Liver (tissue), 8 donors: ENCODE measurements at regions not wholly inside any gene's neighbourhood (a gene's known extent, or its start where the extent isn't known, plus 50 kb on each side); places are given as distances from the start of the nearest gene placed in this dataset.

Experiments
- DNase-seq: peaks from one replicate; pipeline ENCODE4 v3.0.0-alpha.2; 2017; ENCODE audit warnings: low spot score
- H3K27ac ChIP-seq, 2 donors: one replicate each; pipeline ENCODE4 v1.7.0; 2013; ENCODE audit warnings: inconsistent platforms in 2 of 2, low read length in 2 of 2, control low read depth in 1 of 2, low read depth in 1 of 2, mild to moderate bottlenecking in 1 of 2
- H3K27me3 ChIP-seq, 4 donors: one replicate each; pipeline versions ENCODE4 v1.6.1 to v1.7.0; 2013; ENCODE audit warnings: low read length in 3 of 4, inconsistent platforms in 1 of 4, mild to moderate bottlenecking in 1 of 4, moderate library complexity in 1 of 4; ENCODE audit not compliant: control insufficient read depth in 4 of 4, insufficient read depth in 4 of 4
- H3K36me3 ChIP-seq, 4 donors: one replicate each; pipeline versions ENCODE4 v1.6.1 to v1.7.0; 2013; ENCODE audit warnings: low read length in 3 of 4, mild to moderate bottlenecking in 3 of 4, low read depth in 1 of 4, moderate library complexity in 1 of 4; ENCODE audit not compliant: control insufficient read depth in 4 of 4, insufficient read depth in 3 of 4
- H3K4me1 ChIP-seq, 4 donors: one replicate each; pipeline versions ENCODE4 v1.6.1 to v1.7.0; 2013; ENCODE audit warnings: low read length in 3 of 4, mild to moderate bottlenecking in 3 of 4, moderate library complexity in 1 of 4; ENCODE audit not compliant: control insufficient read depth in 4 of 4, insufficient read depth in 4 of 4
- H3K4me3 ChIP-seq, 3 donors: one replicate each; pipeline versions ENCODE4 v1.6.1 to v1.7.0; 2013; ENCODE audit warnings: low read length in 3 of 3, control low read depth in 1 of 3, low read depth in 1 of 3, mild to moderate bottlenecking in 1 of 3
- H3K9ac ChIP-seq, 2 donors: one replicate each; pipeline ENCODE4 v1.7.0; 2013; ENCODE audit warnings: low read length in 2 of 2, mild to moderate bottlenecking in 2 of 2, moderate library complexity in 2 of 2, control low read depth in 1 of 2, low read depth in 1 of 2
- H3K9me3 ChIP-seq, 4 donors: one replicate each; pipeline versions ENCODE4 v1.6.1 to v1.7.0; 2013; ENCODE audit warnings: low read length in 3 of 4; ENCODE audit not compliant: control insufficient read depth in 4 of 4
- EGR1 ChIP-seq, 2 donors: IDR thresholded peaks; 2 replicates each; pipeline ENCODE4 v1.6.1; 2016 to 2018; ENCODE audit warnings: antibody characterized with exemption in 2 of 2, low read depth in 2 of 2
- FOXA1 ChIP-seq: IDR thresholded peaks from 2 replicates; pipeline ENCODE4 v1.6.1; 2016; ENCODE audit warnings: antibody characterized with exemption
- FOXA2 ChIP-seq: IDR thresholded peaks from 2 replicates; pipeline ENCODE4 v1.6.1; 2016; ENCODE audit warnings: antibody characterized with exemption
- GABPA ChIP-seq, 2 donors: IDR thresholded peaks in 1 of 2; conservative IDR thresholded peaks in 1 of 2; 2 replicates each; pipeline ENCODE4 v1.6.1; 2016; ENCODE audit warnings: antibody characterized with exemption in 2 of 2, mild to moderate bottlenecking in 1 of 2, moderate library complexity in 1 of 2
- HNF4A ChIP-seq, 2 donors: conservative IDR thresholded peaks; 2 replicates each; pipeline ENCODE4 v1.6.1; 2016; ENCODE audit warnings: antibody characterized with exemption in 2 of 2, mild to moderate bottlenecking in 2 of 2
- HNF4G ChIP-seq: IDR thresholded peaks from 2 replicates; pipeline ENCODE4 v1.6.1; 2016; ENCODE audit warnings: antibody characterized with exemption
- JUND ChIP-seq, 2 donors: IDR thresholded peaks; 2 replicates each; pipeline ENCODE4 v1.6.1; 2016; ENCODE audit warnings: antibody characterized with exemption in 2 of 2
- RAD21 ChIP-seq, 2 donors: IDR thresholded peaks; 2 replicates each; pipeline ENCODE4 v1.6.1; 2016; ENCODE audit warnings: antibody characterized with exemption in 2 of 2, mild to moderate bottlenecking in 2 of 2
- RXRA ChIP-seq, 2 donors: IDR thresholded peaks; 2 replicates each; pipeline ENCODE4 v1.6.1; 2017 to 2018; ENCODE audit warnings: antibody characterized with exemption in 2 of 2, mild to moderate bottlenecking in 1 of 2
- SP1 ChIP-seq: IDR thresholded peaks from 2 replicates; pipeline ENCODE4 v1.6.1; 2018; ENCODE audit warnings: antibody characterized with exemption, mild to moderate bottlenecking
- TAF1 ChIP-seq: conservative IDR thresholded peaks from 2 replicates; pipeline ENCODE4 v1.6.1; 2016; ENCODE audit warnings: antibody characterized with exemption, mild to moderate bottlenecking
- WGBS: extraction: QIAGEN DNeasy Blood & Tissue Kit; methylation state at CpG from one replicate; pipeline ENCODE4 v1.1.7; 2013; 5-methylcytosine and 5-hydroxymethylcytosine counted together
- TF ChIP-seq, protein P1 (sequence below): IDR thresholded peaks from 2 replicates; pipeline ENCODE4 v1.6.1; 2016; ENCODE audit warnings: antibody characterized with exemption
- TF ChIP-seq, protein P2 (sequence below): IDR thresholded peaks from 2 replicates; pipeline ENCODE4 v1.6.1; 2016; ENCODE audit warnings: antibody characterized with exemption, mild to moderate bottlenecking
- TF ChIP-seq, protein P3 (sequence below): fragments of 150-350 bp; IDR thresholded peaks from 2 replicates; pipeline ENCODE4 v1.5.1; 2017; ENCODE audit warnings: improper control_type of control experiment, low read depth, low read length; ENCODE audit not compliant: missing input control
- TF ChIP-seq, protein P4 (sequence below): IDR thresholded peaks from 2 replicates; pipeline ENCODE4 v1.6.1; 2016; ENCODE audit warnings: antibody characterized with exemption
- TF ChIP-seq, protein P5 (sequence below): IDR thresholded peaks from 2 replicates; pipeline ENCODE4 v1.6.1; 2016; ENCODE audit warnings: antibody characterized with exemption
- donor health status: healthy.
- donor health status: healthy.
- donor health status: healthy.
- donor health status: healthy.
- donor health status: healthy.

DNA sequence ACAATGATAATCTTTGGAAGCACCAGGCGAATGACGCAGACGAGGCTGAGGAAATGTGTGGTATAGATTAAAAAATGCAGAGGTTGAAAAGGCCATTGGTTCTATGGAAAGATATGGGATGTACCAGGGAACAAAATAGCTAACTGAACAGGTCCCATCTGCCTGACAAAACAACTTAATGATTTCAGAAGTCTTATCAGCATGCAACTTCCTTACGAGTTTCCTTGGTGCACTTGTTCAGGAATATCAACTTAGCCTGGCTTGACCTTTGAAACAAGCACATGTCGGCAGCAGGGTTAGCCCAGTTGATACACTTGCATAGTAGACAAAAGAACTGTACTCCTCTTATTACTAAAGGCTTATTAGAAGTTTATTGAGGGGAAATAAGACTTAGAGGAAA, 90.9 kb upstream of the CDH11 start:
- H3K4me1 ChIP-seq = no peaks in the 10 kb centered on the region
- H3K27ac ChIP-seq = no peak overlapping the region
- DNase-seq = no peak
- H3K36me3 ChIP-seq = no peaks in the 10 kb centered on the region
- no peak overlapping the region for H3K9ac ChIP-seq
- peaks cover 0 to 3% (median 0%) of the 10 kb centered on the region in 4 donors for H3K9me3 ChIP-seq
- TF ChIP-seq, protein P1, sequence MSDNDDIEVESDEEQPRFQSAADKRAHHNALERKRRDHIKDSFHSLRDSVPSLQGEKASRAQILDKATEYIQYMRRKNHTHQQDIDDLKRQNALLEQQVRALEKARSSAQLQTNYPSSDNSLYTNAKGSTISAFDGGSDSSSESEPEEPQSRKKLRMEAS = no peak
- TF ChIP-seq SP1 (no peak), HNF4A (conservative IDR thresholded peaks at IDR 0.05) (no peak), FOXA1 (no peak), RXRA (IDR thresholded peaks at IDR 0.05) (no peak), RAD21 (IDR thresholded peaks at IDR 0.05) (no peak), HNF4G (no peak), EGR1 (IDR thresholded peaks at IDR 0.05; ENCODE audit: low read depth in 2 of 2) (no peak), FOXA2 (no peak), TAF1 (no peak), GABPA (IDR thresholded peaks at IDR 0.05 in 1 of 2, conservative IDR thresholded peaks at IDR 0.05 in 1 of 2) (no peak)
- TF ChIP-seq, protein P2, sequence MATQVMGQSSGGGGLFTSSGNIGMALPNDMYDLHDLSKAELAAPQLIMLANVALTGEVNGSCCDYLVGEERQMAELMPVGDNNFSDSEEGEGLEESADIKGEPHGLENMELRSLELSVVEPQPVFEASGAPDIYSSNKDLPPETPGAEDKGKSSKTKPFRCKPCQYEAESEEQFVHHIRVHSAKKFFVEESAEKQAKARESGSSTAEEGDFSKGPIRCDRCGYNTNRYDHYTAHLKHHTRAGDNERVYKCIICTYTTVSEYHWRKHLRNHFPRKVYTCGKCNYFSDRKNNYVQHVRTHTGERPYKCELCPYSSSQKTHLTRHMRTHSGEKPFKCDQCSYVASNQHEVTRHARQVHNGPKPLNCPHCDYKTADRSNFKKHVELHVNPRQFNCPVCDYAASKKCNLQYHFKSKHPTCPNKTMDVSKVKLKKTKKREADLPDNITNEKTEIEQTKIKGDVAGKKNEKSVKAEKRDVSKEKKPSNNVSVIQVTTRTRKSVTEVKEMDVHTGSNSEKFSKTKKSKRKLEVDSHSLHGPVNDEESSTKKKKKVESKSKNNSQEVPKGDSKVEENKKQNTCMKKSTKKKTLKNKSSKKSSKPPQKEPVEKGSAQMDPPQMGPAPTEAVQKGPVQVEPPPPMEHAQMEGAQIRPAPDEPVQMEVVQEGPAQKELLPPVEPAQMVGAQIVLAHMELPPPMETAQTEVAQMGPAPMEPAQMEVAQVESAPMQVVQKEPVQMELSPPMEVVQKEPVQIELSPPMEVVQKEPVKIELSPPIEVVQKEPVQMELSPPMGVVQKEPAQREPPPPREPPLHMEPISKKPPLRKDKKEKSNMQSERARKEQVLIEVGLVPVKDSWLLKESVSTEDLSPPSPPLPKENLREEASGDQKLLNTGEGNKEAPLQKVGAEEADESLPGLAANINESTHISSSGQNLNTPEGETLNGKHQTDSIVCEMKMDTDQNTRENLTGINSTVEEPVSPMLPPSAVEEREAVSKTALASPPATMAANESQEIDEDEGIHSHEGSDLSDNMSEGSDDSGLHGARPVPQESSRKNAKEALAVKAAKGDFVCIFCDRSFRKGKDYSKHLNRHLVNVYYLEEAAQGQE = no peak
- TF ChIP-seq, protein P3, sequence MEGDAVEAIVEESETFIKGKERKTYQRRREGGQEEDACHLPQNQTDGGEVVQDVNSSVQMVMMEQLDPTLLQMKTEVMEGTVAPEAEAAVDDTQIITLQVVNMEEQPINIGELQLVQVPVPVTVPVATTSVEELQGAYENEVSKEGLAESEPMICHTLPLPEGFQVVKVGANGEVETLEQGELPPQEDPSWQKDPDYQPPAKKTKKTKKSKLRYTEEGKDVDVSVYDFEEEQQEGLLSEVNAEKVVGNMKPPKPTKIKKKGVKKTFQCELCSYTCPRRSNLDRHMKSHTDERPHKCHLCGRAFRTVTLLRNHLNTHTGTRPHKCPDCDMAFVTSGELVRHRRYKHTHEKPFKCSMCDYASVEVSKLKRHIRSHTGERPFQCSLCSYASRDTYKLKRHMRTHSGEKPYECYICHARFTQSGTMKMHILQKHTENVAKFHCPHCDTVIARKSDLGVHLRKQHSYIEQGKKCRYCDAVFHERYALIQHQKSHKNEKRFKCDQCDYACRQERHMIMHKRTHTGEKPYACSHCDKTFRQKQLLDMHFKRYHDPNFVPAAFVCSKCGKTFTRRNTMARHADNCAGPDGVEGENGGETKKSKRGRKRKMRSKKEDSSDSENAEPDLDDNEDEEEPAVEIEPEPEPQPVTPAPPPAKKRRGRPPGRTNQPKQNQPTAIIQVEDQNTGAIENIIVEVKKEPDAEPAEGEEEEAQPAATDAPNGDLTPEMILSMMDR = no peak
- TF ChIP-seq, protein P4, sequence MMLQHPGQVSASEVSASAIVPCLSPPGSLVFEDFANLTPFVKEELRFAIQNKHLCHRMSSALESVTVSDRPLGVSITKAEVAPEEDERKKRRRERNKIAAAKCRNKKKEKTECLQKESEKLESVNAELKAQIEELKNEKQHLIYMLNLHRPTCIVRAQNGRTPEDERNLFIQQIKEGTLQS = no peak
- no peaks in the 10 kb centered on the region for H3K27me3 ChIP-seq
- no peak overlapping the region for H3K4me3 ChIP-seq
- 53% methylated on average over 5 of the region's 5 CpGs for WGBS

DNA sequence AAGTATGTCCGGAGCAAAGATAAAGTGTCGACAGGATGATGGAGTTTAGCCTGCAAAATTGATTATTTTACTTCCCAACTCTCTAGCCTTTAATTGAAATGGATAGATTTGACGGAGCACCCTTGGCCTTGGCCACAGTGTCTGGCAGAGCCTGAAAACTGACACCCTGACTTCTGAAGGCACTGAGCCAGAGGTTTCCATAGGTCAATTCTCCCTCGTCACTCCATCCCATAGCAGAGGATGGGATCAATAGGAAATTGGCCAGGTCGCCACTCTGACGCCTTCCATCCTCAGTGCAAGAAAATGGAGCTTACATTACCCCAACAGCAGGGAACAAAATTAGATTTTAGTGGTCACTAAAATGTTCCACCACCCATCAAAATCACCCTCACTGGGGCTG, 90.4 kb upstream of the CDH11 start:
- Histone ChIP-seq H3K36me3 (no peaks in the 10 kb centered on the region), H3K27me3 (no peaks in the 10 kb centered on the region), H3K9ac (no peak overlapping the region), H3K27ac (no peak overlapping the region), H3K9me3 (peaks cover 0 to 3% (median 0%) of the 10 kb centered on the region in 4 donors), H3K4me1 (no peaks in the 10 kb centered on the region), H3K4me3 (no peak overlapping the region)
- no peak for DNase-seq
- 55% methylated on average over 6 of the region's 6 CpGs for WGBS
- TF ChIP-seq SP1 = no peak
- TF ChIP-seq RXRA (IDR thresholded peaks at IDR 0.05) = no peak
- TF ChIP-seq, protein P5, sequence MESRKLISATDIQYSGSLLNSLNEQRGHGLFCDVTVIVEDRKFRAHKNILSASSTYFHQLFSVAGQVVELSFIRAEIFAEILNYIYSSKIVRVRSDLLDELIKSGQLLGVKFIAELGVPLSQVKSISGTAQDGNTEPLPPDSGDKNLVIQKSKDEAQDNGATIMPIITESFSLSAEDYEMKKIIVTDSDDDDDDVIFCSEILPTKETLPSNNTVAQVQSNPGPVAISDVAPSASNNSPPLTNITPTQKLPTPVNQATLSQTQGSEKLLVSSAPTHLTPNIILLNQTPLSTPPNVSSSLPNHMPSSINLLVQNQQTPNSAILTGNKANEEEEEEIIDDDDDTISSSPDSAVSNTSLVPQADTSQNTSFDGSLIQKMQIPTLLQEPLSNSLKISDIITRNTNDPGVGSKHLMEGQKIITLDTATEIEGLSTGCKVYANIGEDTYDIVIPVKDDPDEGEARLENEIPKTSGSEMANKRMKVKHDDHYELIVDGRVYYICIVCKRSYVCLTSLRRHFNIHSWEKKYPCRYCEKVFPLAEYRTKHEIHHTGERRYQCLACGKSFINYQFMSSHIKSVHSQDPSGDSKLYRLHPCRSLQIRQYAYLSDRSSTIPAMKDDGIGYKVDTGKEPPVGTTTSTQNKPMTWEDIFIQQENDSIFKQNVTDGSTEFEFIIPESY = no peak
- TF ChIP-seq JUND (IDR thresholded peaks at IDR 0.05) = no peak
- TF ChIP-seq, protein P1 = no peak
- no peak for TF ChIP-seq RAD21 (IDR thresholded peaks at IDR 0.05)
- TF ChIP-seq, protein P2 = no peak
- TF ChIP-seq, protein P4 = no peak
- no peak for TF ChIP-seq GABPA (IDR thresholded peaks at IDR 0.05 in 1 of 2, conservative IDR thresholded peaks at IDR 0.05 in 1 of 2)
- TF ChIP-seq EGR1 (IDR thresholded peaks at IDR 0.05; ENCODE audit: low read depth in 2 of 2) = no peak
- TF ChIP-seq FOXA2 = no peak
- TF ChIP-seq HNF4G = no peak
- no peak for TF ChIP-seq HNF4A (conservative IDR thresholded peaks at IDR 0.05)
- TF ChIP-seq, protein P3 = no peak
